ENCODE measurements at regions not wholly inside any gene's neighbourhood (a gene's known extent, or its start where the extent isn't known, plus 50 kb on each side); places are given as distances from the start of the nearest gene placed in this dataset.

DNA sequence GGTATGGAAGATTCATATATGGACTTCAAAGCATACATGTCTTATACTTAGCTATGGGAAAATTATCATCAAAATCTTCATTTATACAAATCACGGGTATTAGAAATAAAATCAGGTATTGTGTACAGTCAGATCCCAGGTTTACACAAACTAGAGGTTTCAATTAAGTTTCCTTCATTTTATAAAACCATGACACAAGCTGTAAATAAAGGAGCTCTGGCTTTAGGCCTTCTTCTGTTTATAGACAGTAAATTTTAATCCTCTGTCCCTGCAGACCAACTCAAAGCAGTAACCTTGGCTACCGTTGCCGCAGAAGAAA lies 68.8 kb upstream of the CHD2 start:
- no peak for TF ChIP-seq ELF4 (IDR thresholded peaks at IDR 0.05)
- no peak for TF ChIP-seq BHLHE40 (IDR thresholded peaks at IDR 0.05; ENCODE audit: borderline replicate concordance)
- TF ChIP-seq ZNF384 (IDR thresholded peaks at IDR 0.05), result no peak
- no peak for TF ChIP-seq NFRKB (IDR thresholded peaks at IDR 0.05)
- no peak for TF ChIP-seq SUZ12 (IDR thresholded peaks at IDR 0.05)
- no peak for TF ChIP-seq FOXK2 (IDR thresholded peaks at IDR 0.05)
- TF ChIP-seq SP1 (IDR thresholded peaks at IDR 0.05), result no peak
- TF ChIP-seq LEF1 (IDR thresholded peaks at IDR 0.05; ENCODE audit: borderline replicate concordance), result no peak
